Limb (tissue), 2 donors: ENCODE measurements at regions not wholly inside any gene's neighbourhood (a gene's known extent, or its start where the extent isn't known, plus 50 kb on each side); places are given as distances from the start of the nearest gene placed in this dataset.

Experiments used
- DNase-seq, 2 donors: peaks; one replicate each; pipeline ENCODE4 v3.0.0-alpha.2; 2016; ENCODE audit errors: extremely low spot score in 2 of 2

DNA sequence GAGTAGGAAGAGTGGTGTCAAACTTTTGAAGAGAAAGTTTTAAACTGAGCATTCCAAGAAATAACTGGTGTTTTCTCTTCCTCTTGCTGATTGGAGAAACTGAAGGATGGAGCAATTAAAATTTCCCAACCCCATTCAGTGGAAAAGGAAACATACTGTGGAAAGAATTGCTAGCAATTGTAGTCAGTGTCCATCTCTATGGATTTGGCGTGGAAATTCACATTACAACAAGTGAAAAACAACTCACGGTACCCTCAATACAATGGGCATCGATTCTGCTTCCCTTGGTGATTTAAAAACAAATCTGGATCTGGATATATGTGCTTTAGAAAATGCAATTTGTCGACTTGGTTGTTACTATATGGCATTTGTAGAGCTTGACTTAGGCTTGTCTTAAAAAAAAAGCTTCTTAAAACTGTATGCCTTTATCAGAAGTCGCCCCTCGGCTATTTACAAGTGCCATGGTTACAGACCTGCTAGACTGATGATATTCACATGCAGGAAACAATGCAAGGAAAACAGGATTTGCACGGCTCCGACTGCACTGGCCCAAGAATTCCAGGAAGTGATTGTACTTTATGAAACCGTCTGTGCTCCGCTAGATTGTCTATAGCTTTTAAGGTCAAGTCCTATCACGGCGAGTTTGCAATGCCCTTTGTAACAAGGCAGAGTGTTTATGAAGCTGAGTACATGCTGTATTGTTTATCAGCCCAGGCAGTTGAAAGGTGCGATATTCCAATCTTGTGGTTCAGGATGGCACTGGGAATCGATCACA lies 131.7 kb upstream of the PHACTR1 start:
- no peak for DNase-seq

DNA sequence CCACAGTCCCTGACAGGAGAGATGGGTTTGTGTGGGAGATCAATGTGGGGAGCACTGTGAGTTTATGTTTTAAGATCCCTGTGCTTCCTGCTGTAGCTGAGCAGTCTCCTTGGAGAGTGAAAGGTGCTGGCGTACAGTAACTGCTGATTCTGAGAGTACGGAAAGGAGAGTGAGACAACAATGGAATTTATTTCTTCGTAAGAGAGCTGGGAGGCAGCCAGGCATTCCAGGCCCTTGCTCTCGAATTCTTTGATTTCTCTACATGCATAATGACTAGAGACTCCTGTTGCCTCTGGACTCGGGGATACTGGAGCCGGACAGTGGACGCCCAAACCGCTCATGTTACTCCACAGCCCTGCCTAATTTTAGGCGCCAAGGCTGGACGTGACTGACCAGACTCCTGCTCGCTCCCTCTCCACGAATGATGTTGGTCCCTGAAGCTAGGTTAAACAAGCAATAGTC lies 131.0 kb upstream of the PHACTR1 start:
- no peak for DNase-seq

DNA sequence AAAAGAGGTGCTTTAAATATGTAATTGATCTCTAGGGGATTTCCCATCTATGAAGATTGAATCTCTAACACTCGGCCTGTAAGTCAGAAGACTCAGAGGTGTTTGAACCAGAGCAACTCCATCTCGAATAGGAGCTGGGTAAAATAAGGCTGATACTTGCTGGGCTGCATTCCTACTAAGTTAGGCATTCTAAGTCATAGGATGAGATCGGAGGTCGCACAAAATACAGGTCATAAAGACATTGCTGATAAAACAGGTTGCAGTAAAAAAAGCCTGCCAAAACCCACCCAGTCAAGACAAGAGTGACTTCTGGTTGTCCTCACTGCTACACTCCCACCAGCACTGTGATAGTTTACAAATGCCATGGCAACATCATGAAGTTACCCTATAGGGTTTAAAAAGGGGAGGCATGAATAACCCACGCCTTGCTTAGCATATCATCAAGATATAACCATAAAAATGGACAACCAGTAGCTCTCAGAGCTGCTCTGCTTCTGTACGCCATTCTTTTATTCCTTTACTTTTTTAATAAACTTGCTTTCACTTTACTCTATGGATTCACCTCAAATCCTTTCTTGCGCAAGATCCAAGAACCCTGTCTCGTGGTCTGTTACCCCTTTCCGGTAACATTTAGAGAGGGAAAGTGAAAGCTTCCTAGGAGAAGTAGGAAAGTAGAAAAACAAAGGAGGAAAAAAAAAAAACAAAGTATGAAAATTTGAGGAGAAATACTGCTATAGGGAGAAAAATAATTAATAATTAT lies 129.7 kb upstream of the PHACTR1 start:
- no peak for DNase-seq

DNA sequence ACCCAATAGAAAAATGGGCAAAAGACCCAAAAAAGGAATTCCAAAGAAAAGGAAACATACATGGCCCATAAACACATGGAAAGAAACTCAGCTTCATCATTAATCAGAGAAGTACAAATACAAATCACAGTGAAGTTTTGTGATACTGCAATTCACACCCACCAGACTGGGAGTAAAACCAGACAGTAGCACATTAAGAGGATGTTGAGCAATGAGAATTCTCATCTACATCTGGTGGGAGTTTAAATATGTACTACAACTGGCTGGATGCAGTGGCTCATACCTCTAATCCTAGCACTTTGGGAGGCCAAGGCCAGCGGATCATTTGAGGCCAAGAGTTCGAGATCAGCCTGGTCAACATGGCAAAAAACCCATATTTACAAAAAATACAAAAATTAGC lies 125.7 kb upstream of the PHACTR1 start:
- no peak for DNase-seq

DNA sequence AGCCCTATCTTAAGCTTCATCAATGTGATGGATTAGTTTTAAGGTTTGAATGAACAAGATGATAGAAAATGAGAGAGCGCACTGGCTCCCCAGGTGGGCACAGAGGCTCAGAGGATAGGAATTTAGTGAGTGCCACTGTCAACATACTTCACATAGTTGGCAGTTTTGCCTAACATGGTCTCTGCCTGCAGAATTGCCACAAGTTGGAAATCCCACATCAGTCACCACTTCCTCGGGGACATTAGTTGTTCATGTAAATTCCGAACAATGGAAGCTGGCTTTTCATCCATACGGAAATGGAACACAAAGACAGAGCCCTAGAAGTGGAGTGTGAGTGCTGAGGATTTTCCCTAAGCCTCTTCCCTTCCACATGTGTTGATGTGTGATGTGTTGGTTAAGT lies 123.9 kb upstream of the PHACTR1 start:
- DNase-seq: no peak

DNA sequence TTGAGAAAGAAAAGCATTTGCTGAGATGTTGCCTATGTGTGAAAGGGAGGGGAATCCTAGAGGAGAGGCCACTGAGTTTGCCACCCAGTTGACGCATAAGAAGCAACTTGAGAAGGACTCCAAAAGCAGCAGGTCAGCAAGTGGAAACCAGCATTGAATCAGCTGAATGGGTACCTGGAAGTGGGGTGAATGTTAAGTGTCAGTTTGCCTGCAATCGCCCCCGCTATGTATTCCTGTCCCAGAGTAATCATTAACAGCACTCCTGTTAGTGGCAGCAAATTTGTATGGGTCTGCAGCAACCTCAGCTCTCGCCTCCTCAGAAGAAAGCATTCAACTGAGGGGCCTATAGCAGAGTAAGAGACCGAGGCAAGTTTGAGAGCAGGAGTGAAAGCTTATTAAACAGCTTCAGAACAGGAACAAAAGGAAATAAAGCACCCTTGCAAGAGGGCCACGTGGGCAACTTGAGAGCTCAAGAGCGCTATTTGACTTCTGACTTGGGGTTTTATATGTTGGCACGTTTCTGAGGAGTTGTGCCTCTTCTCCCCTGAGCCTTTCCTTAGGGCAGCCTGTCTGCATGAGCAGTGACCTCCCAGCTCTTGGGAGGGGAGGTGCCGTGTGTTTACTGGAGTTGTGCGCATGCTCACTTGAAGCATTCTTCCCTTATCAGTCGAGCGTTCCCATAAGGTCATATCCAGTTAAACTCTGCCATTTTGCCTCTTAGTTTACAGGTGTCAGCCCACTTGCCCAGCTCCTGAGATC lies 122.6 kb upstream of the PHACTR1 start:
- DNase-seq: no peak

DNA sequence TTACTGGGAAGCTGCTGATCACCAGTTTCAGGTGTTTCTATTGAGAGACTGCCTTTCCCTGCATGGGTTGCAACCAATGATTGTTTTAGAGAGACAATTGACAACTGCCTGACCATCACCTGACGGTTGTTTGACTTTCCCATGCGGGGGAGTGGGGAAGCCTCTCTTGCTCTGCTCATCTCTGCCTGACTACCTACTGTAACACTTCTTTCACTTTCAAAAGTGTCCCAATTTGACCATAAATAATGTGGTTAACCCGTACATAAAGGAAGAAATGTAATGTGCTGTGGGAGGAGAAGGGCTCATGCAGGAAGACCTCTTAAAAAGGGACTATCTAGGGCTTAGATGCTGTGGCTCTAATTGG lies 122.1 kb upstream of the PHACTR1 start:
- no peak for DNase-seq

DNA sequence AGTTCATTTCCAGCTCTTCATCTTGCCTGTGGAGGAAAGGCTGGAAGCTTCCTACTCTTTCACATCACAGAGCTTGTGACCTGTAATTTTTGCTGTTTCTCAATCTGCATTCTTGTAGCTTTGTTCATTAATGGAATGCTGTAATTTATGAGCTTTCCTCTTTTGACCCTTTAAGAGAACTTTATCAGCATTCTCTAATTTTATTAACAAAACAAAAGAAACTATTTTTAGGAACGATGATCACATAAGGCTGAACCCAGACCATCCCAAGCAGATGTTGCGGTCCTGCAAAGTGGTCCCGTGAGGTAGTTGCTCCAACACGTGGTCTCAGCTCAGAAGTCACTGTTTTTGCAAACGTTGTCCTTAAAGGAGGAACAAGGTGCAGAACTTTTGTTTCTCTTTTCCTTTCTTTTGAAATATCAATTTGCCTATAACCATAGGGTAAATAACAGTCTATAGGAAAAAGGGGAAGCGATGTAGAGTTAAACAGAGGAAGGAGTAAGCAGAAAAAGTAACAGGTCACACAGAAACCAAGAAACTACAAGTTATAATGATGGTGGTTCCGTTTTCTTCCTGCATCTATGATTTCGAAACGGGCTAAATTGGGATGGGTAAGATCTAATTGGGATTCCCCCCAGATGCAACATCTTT lies 121.3 kb upstream of the PHACTR1 start:
- DNase-seq: no peak

DNA sequence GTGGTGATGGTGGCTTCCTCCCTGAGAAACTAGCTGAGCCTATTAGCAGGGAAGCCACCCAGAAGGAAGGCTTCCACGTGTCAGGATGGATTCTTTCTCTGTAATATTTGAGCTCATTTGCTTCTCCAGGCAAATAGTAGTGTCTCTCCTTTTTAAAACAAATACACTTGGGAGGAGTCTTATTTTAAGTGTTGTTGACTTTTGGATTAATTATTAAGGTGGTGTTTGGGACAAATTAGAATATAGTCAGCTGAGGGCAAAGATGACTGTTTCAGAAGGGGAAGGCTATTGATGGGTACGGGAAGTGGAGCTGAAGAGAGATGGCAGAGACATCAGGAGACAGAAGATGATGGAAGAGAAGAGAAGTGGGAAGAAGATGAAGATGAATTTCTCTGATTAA lies 119.8 kb upstream of the PHACTR1 start:
- no peak for DNase-seq

DNA sequence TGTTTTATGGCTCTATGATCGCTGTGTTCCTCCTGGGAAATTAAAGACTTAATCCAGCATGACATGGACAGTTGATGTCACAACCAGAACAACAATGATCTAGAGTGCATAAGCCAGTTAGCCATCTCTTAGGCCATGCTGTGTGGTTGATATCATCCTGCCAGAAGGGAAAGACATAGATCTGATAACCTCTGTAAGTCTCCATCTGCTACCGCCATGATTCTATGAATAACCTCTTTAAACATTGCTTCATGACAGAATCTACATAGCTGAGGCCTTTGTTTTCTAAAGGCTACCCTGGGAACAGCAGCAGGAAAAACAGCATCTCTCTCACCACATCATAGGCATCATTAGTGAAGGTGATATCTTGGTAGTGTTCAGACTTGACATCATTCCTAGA lies 117.6 kb upstream of the PHACTR1 start:
- no peak for DNase-seq

DNA sequence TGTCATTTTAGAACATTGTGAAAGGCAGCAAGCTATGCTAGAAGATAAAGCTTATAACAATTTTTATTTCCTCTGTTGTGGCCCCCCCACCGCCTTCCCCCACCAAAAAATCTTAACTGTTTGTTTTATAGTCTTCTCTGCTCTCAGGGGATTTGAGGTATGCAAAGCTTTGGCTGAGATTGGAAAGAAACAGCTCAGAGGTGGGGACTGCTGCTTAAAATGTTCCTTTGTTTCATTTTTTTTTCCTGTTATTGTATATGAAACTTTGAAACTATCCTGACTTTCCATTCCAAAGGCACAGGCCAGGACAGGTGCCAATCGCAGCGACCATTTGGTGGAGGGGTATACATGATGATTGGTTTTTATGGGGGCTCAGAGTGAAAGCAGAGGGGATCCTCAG lies 114.7 kb upstream of the PHACTR1 start:
- no peak for DNase-seq

DNA sequence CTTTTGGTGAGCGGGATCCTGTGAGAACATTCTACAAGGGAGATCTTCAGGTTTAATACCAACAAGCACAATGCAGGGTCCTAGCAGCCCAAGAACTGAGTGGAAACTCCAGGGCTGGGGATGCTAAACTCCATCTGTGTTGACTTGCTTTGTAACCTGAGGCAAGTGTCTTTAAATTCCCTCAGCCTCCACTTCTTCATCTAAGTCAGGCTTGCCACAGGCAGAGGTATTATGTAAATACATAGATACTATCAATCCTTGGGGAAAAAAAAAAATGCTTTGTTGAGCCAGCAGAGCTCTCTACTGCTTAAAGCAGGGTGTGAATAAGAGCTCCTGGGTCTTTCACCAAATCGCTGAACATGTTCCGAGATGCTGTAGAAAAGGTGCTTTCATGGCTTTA lies 114.2 kb upstream of the PHACTR1 start:
- DNase-seq: no peak

DNA sequence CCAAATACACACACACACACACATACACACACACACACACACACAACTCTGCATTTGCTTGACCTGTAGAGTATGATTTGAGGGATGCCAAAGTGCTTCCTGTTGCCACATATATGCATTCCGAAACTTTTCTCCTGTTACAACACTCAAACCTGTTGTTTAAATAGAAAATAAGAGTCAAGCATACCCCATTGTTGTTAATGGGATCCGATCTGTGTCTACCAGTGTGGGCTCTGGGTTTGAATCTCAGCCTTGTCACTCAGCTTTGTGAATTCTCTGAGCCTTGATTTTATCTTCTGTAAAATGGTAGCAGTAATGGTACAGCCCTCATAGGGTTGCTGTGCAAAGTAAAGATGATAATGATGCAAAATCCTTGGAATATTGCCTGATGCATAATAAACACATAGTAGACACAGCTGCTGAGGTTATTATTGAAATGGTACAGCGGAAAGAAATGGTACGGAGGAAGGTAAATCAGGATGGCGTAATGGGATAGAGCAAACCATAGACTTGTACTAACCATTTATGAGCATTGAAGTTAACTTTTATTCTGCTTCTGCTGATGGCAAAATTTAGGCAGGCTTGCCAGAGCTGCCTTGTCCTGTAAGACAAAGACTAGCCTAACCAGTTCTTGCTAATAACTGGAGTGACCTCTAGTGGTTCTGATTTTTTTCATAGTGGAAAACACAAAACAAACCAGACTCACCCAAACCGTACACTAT lies 113.5 kb upstream of the PHACTR1 start:
- peak in 1 of 2 donors; percentile 39 for DNase-seq

DNA sequence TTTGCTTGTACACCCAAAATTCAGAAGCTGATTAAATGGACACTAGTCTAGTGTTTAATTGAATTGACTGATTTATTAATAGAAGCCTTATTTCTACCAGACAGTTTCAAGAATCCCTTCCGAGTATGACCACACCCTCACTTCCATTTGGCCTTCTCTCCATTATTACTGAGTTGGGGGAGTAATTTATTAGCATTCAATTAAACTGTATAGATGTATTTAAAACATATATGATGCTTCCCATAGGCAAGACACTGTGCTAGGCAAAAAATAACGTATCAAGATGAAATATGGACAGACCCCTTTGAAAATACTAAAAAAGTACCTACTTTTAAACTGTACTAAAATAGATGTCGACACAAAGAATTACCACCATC lies 112.9 kb upstream of the PHACTR1 start:
- no peak for DNase-seq

DNA sequence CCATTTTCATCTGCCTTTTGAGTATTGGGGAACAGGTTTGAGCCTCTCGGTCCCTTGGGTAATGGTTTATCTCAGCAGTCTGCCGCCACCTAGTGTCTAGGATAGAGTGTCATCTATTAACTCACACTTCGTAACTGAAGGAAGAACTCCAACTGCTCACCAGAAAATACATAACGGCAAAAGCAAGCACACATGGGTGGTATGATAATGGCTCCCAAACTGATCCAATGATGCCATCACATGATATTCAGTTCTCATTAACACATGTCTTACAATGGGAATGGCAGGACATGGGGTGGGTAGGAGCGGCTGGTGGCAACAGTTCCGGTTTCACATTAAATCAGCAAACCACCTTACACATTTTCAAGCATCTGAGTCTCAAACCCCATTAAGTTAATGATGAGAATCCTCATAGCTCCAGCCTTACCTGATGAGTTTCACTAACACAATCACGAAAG lies 110.7 kb upstream of the PHACTR1 start:
- peak in 1 of 2 donors; percentile 51 for DNase-seq

DNA sequence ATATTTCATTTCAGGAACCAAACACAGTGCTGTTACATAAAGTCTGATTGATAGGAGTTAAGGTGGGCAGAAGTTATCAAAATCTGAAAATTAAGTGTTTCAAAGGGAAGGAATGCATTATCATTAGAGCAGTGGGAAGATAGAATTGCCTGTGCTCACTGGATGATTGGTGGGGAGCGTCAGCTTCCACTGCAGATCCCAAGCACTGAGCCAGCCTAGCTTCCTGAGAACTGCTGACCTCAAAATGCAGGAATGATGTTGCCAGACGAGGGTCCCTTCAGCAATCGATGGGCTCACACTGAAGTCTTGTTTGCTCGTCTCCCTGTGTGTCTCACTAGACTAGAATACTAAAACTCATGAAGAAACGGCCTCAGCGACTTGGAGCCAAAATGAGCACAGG lies 110.0 kb upstream of the PHACTR1 start:
- DNase-seq: no peak

DNA sequence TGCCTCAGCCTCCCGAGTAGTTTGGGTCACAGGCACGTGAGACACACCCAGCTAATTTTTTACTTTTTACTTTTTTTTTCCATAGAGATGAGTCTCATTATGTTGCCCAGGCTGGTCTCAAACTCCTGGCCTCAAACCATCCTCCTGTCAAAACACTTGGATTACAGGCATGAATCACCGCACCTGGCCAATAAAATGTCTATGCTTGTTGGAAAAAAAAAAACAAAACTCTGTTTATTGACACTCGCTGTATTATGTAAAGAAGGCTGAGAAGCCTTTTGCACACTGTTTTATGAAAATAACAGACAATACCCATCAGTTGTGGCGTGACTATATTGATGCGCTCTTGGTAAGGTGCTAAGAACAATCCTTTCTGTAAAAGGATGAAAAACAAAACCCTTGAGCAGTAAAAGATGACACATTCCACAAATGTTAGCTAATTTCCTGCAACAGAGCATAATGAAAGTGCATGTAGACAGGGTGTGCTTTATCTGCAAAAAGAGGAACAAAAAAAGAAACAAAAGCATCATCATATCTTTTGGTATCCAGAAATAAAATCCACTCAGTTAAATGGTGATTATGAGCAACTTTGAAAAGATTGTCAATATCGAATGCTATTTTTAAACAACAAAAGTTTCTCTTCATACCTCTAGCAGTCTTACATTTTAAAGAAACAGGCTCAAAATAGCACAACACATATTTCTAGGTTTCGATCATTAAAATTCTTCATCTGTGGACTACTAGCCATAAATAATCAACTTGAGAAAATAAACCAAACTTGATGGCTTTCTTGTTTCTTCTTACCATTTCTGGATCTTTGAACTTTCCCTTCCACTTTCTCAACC lies 108.3 kb upstream of the PHACTR1 start:
- DNase-seq: no peak

DNA sequence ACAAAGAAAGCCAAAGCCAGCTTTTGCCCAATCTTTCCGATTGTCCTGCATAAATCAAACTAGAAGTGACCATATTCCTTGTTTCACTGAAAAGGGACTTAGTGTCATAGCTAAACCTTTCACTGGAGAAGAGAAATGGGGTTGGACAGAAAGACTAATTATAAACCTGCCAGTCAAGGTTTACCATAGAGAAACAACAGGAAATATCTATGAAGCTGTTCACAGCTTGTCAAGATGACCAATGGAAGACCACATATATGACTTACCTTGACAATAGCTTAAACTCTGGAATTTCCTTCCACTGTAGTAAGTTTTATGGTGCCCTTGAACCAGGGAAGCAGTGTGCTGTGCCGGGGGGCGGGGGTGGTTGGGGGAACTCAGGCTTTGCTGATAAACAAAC lies 107.7 kb upstream of the PHACTR1 start:
- no peak for DNase-seq

DNA sequence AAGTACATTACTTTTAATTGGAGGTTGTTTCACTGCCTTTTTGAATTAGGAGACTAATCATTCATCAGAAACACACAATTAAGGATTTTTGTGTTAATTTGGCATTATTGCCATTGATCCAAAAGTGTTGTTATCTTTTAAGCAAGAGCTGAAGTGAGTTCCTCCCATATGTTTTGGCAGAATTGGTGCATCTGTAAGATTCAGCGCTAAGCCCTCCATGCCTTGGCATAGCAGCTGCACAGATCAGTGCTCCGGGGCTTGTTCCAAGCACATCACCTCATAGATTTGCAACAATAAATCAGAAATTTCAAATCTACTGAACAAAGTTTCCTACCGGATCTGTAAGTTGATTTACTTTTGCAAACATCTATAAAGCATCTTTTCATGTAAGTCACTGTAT lies 106.8 kb upstream of the PHACTR1 start:
- DNase-seq: no peak

DNA sequence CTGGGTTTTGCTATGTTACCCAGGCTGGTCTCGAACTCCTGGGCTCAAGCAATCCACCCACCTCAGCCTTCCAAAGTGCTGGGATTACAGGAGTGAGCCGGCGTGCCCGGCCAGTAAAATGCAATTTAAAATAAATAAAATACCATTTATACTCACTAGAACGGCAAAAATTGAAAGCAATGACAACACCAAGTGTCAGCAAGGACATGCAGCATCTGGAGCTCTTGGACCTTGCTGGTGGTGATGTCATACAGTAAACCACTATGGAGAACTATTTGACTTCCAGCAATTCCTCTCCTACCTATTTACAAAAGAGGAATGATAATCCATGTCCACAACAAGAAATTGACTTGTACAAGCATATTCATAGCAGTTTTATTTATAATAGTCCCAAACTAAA lies 105.7 kb upstream of the PHACTR1 start:
- DNase-seq: no peak
